ENCODE measurements at regions not wholly inside any gene's neighbourhood (a gene's known extent, or its start where the extent isn't known, plus 50 kb on each side); places are given as distances from the start of the nearest gene placed in this dataset.
A peak's percentile ranks its signal among the peaks of the same experiment; 100 is the strongest.

DNA sequence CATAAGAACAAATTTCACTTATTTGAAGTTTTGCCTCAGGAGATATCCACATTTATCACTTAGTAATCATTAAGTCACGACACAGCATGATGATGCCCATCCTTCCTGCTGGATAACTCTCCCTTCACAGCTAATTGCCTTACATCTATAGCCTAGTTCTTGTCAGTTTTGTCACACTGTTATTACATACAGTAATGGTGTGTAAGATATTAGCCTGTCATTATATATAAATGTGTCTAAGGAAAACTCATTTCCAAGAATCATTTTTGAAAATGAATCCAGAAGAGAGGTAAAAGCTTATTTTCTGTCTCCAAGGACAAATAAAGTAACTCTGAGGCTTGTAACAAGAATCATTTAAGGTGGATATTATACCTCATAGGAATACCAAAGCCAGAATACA lies 193.2 kb upstream of the ARID2 start:
- Mint-ChIP-seq H3K4me3 (ENCODE audit: unreplicated experiment) (no peak overlapping the region), H3K27ac (ENCODE audit: unreplicated experiment) (no peak overlapping the region), H3K27me3 (ENCODE audit: unreplicated experiment) (no peaks in the 10 kb centered on the region), H3K4me1 (ENCODE audit: unreplicated experiment) (no peaks in the 10 kb centered on the region), H3K36me3 (ENCODE audit: low read depth, unreplicated experiment) (no peaks in the 10 kb centered on the region), H3K9me3 (ENCODE audit: unreplicated experiment) (no peaks in the 10 kb centered on the region)
- TF ChIP-seq, protein P1, sequence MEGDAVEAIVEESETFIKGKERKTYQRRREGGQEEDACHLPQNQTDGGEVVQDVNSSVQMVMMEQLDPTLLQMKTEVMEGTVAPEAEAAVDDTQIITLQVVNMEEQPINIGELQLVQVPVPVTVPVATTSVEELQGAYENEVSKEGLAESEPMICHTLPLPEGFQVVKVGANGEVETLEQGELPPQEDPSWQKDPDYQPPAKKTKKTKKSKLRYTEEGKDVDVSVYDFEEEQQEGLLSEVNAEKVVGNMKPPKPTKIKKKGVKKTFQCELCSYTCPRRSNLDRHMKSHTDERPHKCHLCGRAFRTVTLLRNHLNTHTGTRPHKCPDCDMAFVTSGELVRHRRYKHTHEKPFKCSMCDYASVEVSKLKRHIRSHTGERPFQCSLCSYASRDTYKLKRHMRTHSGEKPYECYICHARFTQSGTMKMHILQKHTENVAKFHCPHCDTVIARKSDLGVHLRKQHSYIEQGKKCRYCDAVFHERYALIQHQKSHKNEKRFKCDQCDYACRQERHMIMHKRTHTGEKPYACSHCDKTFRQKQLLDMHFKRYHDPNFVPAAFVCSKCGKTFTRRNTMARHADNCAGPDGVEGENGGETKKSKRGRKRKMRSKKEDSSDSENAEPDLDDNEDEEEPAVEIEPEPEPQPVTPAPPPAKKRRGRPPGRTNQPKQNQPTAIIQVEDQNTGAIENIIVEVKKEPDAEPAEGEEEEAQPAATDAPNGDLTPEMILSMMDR (IDR thresholded peaks at IDR 0.05; ENCODE audit: unreplicated experiment): no peak
- no peak for DNase-seq (ENCODE audit: low spot score)

- Mint-ChIP-seq H3K4me1 (ENCODE audit: unreplicated experiment) (no peaks in the 10 kb centered on the region), H3K36me3 (ENCODE audit: low read depth, unreplicated experiment) (no peaks in the 10 kb centered on the region), H3K27ac (ENCODE audit: unreplicated experiment) (no peak overlapping the region), H3K27me3 (ENCODE audit: unreplicated experiment) (no peaks in the 10 kb centered on the region), H3K4me3 (ENCODE audit: unreplicated experiment) (no peak overlapping the region), H3K9me3 (ENCODE audit: unreplicated experiment) (no peaks in the 10 kb centered on the region)
- DNase-seq (ENCODE audit: low spot score): no peak
- TF ChIP-seq, protein P1 (IDR thresholded peaks at IDR 0.05; ENCODE audit: unreplicated experiment): no peak
Observed at GRCh38 chr12:45540661-45541341, 188.7 kb upstream of the ARID2 start.

DNA sequence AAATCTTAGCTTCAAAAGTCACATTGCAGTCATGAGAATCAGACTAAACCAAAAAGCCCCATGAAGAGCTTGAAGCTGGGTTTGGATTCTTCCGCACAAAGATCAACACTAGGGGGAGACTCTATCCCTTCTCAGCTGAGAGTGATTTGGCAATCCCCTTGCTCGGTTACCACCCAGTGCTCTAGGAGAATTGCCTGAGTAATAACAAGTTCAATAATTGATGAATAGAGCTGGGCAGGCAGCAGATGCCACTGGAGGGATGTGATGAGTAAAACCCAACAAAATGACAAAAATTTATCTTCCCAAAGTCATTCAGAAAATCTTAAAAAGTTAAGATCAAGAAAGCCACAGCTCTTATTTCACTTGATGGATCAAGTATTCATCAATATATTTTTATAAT lies 185.6 kb upstream of the ARID2 start:
- Mint-ChIP-seq H3K36me3 (ENCODE audit: low read depth, unreplicated experiment) (no peaks in the 10 kb centered on the region), H3K4me1 (ENCODE audit: unreplicated experiment) (no peaks in the 10 kb centered on the region), H3K27ac (ENCODE audit: unreplicated experiment) (no peak overlapping the region), H3K27me3 (ENCODE audit: unreplicated experiment) (no peaks in the 10 kb centered on the region), H3K9me3 (ENCODE audit: unreplicated experiment) (no peaks in the 10 kb centered on the region), H3K4me3 (ENCODE audit: unreplicated experiment) (no peak overlapping the region)
- TF ChIP-seq, protein P1 (IDR thresholded peaks at IDR 0.05; ENCODE audit: unreplicated experiment): peak; percentile 65
- DNase-seq (ENCODE audit: low spot score): peak; percentile 61

DNA sequence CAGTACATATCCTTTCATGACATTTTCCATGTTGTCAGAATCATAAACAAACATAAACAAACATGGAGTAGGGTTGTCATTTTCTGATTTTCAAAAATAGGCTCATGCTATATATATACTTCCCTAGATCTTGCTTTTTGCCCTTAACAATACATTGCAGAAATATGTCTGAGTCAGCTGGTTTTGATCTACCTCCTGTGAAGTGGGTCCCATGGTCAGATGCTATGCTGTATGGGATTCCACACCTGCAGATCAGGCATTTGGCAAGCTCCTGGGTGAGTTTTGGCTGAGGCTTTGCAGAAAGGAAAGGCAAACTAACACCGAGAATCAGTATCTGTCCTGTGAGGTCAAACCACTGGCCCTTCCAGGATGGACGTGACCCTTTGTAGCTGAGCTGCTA lies 183.0 kb upstream of the ARID2 start:
- DNase-seq (ENCODE audit: low spot score): no peak
- Mint-ChIP-seq H3K4me3 (ENCODE audit: unreplicated experiment) (no peak overlapping the region), H3K36me3 (ENCODE audit: low read depth, unreplicated experiment) (no peaks in the 10 kb centered on the region), H3K9me3 (ENCODE audit: unreplicated experiment) (no peaks in the 10 kb centered on the region), H3K4me1 (ENCODE audit: unreplicated experiment) (no peaks in the 10 kb centered on the region), H3K27ac (ENCODE audit: unreplicated experiment) (no peak overlapping the region), H3K27me3 (ENCODE audit: unreplicated experiment) (no peaks in the 10 kb centered on the region)
- TF ChIP-seq, protein P1 (IDR thresholded peaks at IDR 0.05; ENCODE audit: unreplicated experiment): no peak

GRCh38 chr12:45547132-45547531 lies 182.4 kb upstream of the ARID2 start:
- Mint-ChIP-seq H3K36me3 (ENCODE audit: low read depth, unreplicated experiment) (no peaks in the 10 kb centered on the region), H3K9me3 (ENCODE audit: unreplicated experiment) (no peaks in the 10 kb centered on the region), H3K4me1 (ENCODE audit: unreplicated experiment) (no peaks in the 10 kb centered on the region), H3K27ac (ENCODE audit: unreplicated experiment) (no peak overlapping the region), H3K27me3 (ENCODE audit: unreplicated experiment) (no peaks in the 10 kb centered on the region), H3K4me3 (ENCODE audit: unreplicated experiment) (no peak overlapping the region)
- TF ChIP-seq, protein P1 (IDR thresholded peaks at IDR 0.05; ENCODE audit: unreplicated experiment): no peak
- DNase-seq (ENCODE audit: low spot score): no peak

Data from endothelial cell (in vitro differentiated cells).